Endodermal cell (in vitro differentiated cells): ENCODE measurements at regions not wholly inside any gene's neighbourhood (a gene's known extent, or its start where the extent isn't known, plus 50 kb on each side); places are given as distances from the start of the nearest gene placed in this dataset.

Experiments used
- DNase-seq: peaks from one replicate; pipeline ENCODE4 v3.0.0-alpha.2; 2017
- H3K27ac ChIP-seq: 2 replicates; pipeline ENCODE4 v1.5.1; 2013; ENCODE audit warnings: mild to moderate bottlenecking, low read depth, low read length, moderate library complexity
- H3K27me3 ChIP-seq: 2 replicates; pipeline ENCODE4 v1.6.1; 2013; ENCODE audit warnings: mild to moderate bottlenecking, low read length, moderate library complexity; ENCODE audit not compliant: insufficient read depth, control insufficient read depth, poor library complexity, severe bottlenecking
- H3K36me3 ChIP-seq: 2 replicates; pipeline ENCODE4 v1.7.0; 2013; ENCODE audit warnings: mild to moderate bottlenecking, low read length, moderate library complexity; ENCODE audit not compliant: control insufficient read depth, insufficient read depth
- H3K4me1 ChIP-seq: one replicate; pipeline ENCODE4 v1.7.0; 2013; ENCODE audit warnings: low read length; ENCODE audit not compliant: control insufficient read depth, insufficient read depth
- H3K4me3 ChIP-seq: 2 replicates; pipeline ENCODE4 v1.5.1; 2013; ENCODE audit warnings: mild to moderate bottlenecking, low read length, moderate library complexity
- H3K9ac ChIP-seq: 2 replicates; pipeline ENCODE4 v1.6.1; 2013; ENCODE audit warnings: mild to moderate bottlenecking, low read length, moderate library complexity; ENCODE audit not compliant: poor library complexity, severe bottlenecking; ENCODE audit errors: extremely low read depth
- H3K9me3 ChIP-seq: 2 replicates; pipeline ENCODE4 v1.6.1; 2013; ENCODE audit warnings: mild to moderate bottlenecking, low read length, moderate library complexity; ENCODE audit not compliant: control insufficient read depth
- H3K27ac Mint-ChIP-seq: 2 replicates; pipeline ENCODE4 v1.8.0; 2020; ENCODE audit warnings: mixed read lengths
- H3K27me3 Mint-ChIP-seq: 2 replicates; pipeline ENCODE4 v1.8.0; 2021; ENCODE audit warnings: mild to moderate bottlenecking, mixed read lengths; ENCODE audit not compliant: insufficient read depth
- H3K36me3 Mint-ChIP-seq: 2 replicates; pipeline ENCODE4 v1.8.0; 2020; ENCODE audit warnings: low read depth, mixed read lengths
- H3K4me1 Mint-ChIP-seq: 2 replicates; pipeline ENCODE4 v1.8.0; 2020; ENCODE audit warnings: mixed read lengths
- H3K4me3 Mint-ChIP-seq: 2 replicates; pipeline ENCODE4 v1.8.0; 2020; ENCODE audit warnings: mild to moderate bottlenecking, moderate library complexity, mixed read lengths
- H3K9me3 Mint-ChIP-seq: 2 replicates; pipeline ENCODE4 v1.8.0; 2020; ENCODE audit warnings: mild to moderate bottlenecking, mixed read lengths
- WGBS, 2 experiments: methylation state at CpG; one replicate each; pipeline versions ENCODE4 v1.1.5 to v1.1.7; 2013; ENCODE audit warnings: missing lambda C conversion rate in 2 of 2, mixed read lengths in 1 of 2; ENCODE audit not compliant: insufficient coverage in 1 of 2, insufficient read length in 1 of 2; 5-methylcytosine and 5-hydroxymethylcytosine counted together
- TF ChIP-seq, protein P1 (sequence below): fragments of 200-600 bp; sonication (generic); conservative IDR thresholded peaks from 2 replicates; pipeline ENCODE4 v1.5.0; 2021; ENCODE audit warnings: antibody characterized with exemption, mild to moderate bottlenecking

GRCh38 chr7:36014961-36015360 is 138.1 kb upstream of the EEPD1 start:
- H3K4me3 ChIP-seq: no peak overlapping the region
- no peaks in the 10 kb centered on the region for H3K4me1 ChIP-seq
- no peak overlapping the region for H3K27ac ChIP-seq
- peaks cover 6% of the 10 kb centered on the region for H3K4me1 Mint-ChIP-seq
- peak; percentile 30 for DNase-seq
- no peaks in the 10 kb centered on the region for H3K36me3 Mint-ChIP-seq
- H3K9me3 ChIP-seq: no peaks in the 10 kb centered on the region
- 88 to 92% methylated on average over 6 to 9 of the region's 9 CpGs for WGBS, 2 experiments
- no peak overlapping the region for H3K27ac Mint-ChIP-seq
- no peaks in the 10 kb centered on the region for H3K36me3 ChIP-seq
- no peak overlapping the region for H3K4me3 Mint-ChIP-seq
- no peaks in the 10 kb centered on the region for H3K9me3 Mint-ChIP-seq
- no peak overlapping the region for H3K9ac ChIP-seq
- peaks cover 6% of the 10 kb centered on the region for H3K27me3 Mint-ChIP-seq
- no peaks in the 10 kb centered on the region for H3K27me3 ChIP-seq
- TF ChIP-seq, protein P1, sequence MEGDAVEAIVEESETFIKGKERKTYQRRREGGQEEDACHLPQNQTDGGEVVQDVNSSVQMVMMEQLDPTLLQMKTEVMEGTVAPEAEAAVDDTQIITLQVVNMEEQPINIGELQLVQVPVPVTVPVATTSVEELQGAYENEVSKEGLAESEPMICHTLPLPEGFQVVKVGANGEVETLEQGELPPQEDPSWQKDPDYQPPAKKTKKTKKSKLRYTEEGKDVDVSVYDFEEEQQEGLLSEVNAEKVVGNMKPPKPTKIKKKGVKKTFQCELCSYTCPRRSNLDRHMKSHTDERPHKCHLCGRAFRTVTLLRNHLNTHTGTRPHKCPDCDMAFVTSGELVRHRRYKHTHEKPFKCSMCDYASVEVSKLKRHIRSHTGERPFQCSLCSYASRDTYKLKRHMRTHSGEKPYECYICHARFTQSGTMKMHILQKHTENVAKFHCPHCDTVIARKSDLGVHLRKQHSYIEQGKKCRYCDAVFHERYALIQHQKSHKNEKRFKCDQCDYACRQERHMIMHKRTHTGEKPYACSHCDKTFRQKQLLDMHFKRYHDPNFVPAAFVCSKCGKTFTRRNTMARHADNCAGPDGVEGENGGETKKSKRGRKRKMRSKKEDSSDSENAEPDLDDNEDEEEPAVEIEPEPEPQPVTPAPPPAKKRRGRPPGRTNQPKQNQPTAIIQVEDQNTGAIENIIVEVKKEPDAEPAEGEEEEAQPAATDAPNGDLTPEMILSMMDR: no peak

GRCh38 chr7:36015733-36016132 is 137.3 kb upstream of the EEPD1 start:
- Mint-ChIP-seq H3K27me3 (peaks cover 4% of the 10 kb centered on the region), H3K9me3 (no peaks in the 10 kb centered on the region), H3K4me3 (no peak overlapping the region), H3K27ac (no peak overlapping the region), H3K36me3 (no peaks in the 10 kb centered on the region), H3K4me1 (peaks cover 6% of the 10 kb centered on the region)
- 89 to 100% methylated on average over 1 to 2 of the region's 2 CpGs for WGBS, 2 experiments
- no peaks in the 10 kb centered on the region for H3K27me3 ChIP-seq
- no peaks in the 10 kb centered on the region for H3K4me1 ChIP-seq
- no peak overlapping the region for H3K27ac ChIP-seq
- H3K4me3 ChIP-seq: no peak overlapping the region
- no peaks in the 10 kb centered on the region for H3K36me3 ChIP-seq
- no peaks in the 10 kb centered on the region for H3K9me3 ChIP-seq
- H3K9ac ChIP-seq: no peak overlapping the region
- DNase-seq: no peak
- TF ChIP-seq, protein P1: no peak

DNA sequence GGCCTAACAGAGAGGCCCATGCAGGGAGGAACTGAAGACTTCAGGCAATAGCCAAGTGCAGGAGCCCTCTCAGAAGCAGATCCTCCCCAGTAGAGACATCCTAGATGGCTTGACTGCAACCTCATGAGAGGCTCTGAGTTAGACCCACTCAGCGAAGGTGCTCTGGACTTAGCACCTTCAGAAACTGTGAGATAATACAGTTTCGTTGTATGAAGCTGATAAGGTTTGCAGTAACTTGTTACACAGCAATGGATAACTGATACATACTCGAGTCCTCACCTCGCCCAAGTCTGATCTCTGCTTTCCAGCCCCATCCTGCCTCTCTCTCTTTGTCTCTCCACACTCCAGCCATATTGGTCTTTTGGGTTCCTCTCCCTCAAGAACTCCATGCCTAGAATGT is 136.4 kb upstream of the EEPD1 start:
- no peak for DNase-seq
- TF ChIP-seq, protein P1: no peak
- H3K9me3 ChIP-seq: no peaks in the 10 kb centered on the region
- H3K9me3 Mint-ChIP-seq: no peaks in the 10 kb centered on the region
- no peak overlapping the region for H3K4me3 Mint-ChIP-seq
- H3K27ac ChIP-seq: no peak overlapping the region
- H3K36me3 Mint-ChIP-seq: no peaks in the 10 kb centered on the region
- no peak overlapping the region for H3K4me3 ChIP-seq
- 93 to 96% methylated on average over 4 of the region's 4 CpGs for WGBS, 2 experiments
- H3K27ac Mint-ChIP-seq: no peak overlapping the region
- H3K4me1 Mint-ChIP-seq: peaks cover 3% of the 10 kb centered on the region
- H3K4me1 ChIP-seq: no peaks in the 10 kb centered on the region
- H3K27me3 Mint-ChIP-seq: no peaks in the 10 kb centered on the region
- no peak overlapping the region for H3K9ac ChIP-seq
- H3K27me3 ChIP-seq: no peaks in the 10 kb centered on the region
- no peaks in the 10 kb centered on the region for H3K36me3 ChIP-seq
